GDM1 (cell line): ENCODE measurements at regions not wholly inside any gene's neighbourhood (a gene's known extent, or its start where the extent isn't known, plus 50 kb on each side); places are given as distances from the start of the nearest gene placed in this dataset.

Source experiments
- DNase-seq: peaks from one replicate; lab custom pipeline; 2025; lab: John Stamatoyannopoulos, UW

GRCh38 chr4:180655886-180656285 lies 1587.3 kb upstream of the TENM3 start:
- no peak for DNase-seq

GRCh38 chr4:180657881-180658280 lies 1585.3 kb upstream of the TENM3 start:
- DNase-seq, result no peak

- DNase-seq, result peak; percentile 66
Observed at GRCh38 chr4:180664766-180665368, 1578.3 kb upstream of the TENM3 start.

GRCh38 chr4:180665481-180665880 lies 1577.7 kb upstream of the TENM3 start:
- DNase-seq, result no peak

- peak; percentile 40 for DNase-seq
Observed at GRCh38 chr4:180665994-180666824, 1577.0 kb upstream of the TENM3 start.

- no peak for DNase-seq
Observed at GRCh38 chr4:180668732-180669131, 1574.5 kb upstream of the TENM3 start.

GRCh38 chr4:180669680-180670079 lies 1573.5 kb upstream of the TENM3 start:
- no peak for DNase-seq

GRCh38 chr4:180674619-180675358 lies 1568.4 kb upstream of the TENM3 start:
- DNase-seq, result no peak

- no peak for DNase-seq
Observed at GRCh38 chr4:180675359-180675650, 1567.9 kb upstream of the TENM3 start.

GRCh38 chr4:180680305-180680704 lies 1562.9 kb upstream of the TENM3 start:
- DNase-seq, result no peak

- DNase-seq, result no peak
Observed at GRCh38 chr4:180682776-180683175, 1560.4 kb upstream of the TENM3 start.

GRCh38 chr4:180683186-180683585 lies 1560.0 kb upstream of the TENM3 start:
- no peak for DNase-seq

- DNase-seq, result no peak
Observed at GRCh38 chr4:180688480-180688879, 1554.7 kb upstream of the TENM3 start.

- DNase-seq, result no peak
Observed at GRCh38 chr4:180694875-180695274, 1548.3 kb upstream of the TENM3 start.

- DNase-seq, result no peak
Observed at GRCh38 chr4:180695851-180696250, 1547.4 kb upstream of the TENM3 start.

- DNase-seq, result no peak
Observed at GRCh38 chr4:180696460-180697092, 1546.6 kb upstream of the TENM3 start.

- DNase-seq, result no peak
Observed at GRCh38 chr4:180698550-180699195, 1544.5 kb upstream of the TENM3 start.

- DNase-seq, result no peak
Observed at GRCh38 chr4:180706766-180707165, 1536.4 kb upstream of the TENM3 start.

GRCh38 chr4:180710628-180711337 lies 1532.4 kb upstream of the TENM3 start:
- no peak for DNase-seq

- DNase-seq, result no peak
Observed at GRCh38 chr4:180717451-180718033, 1525.7 kb upstream of the TENM3 start.

GRCh38 chr4:180721356-180721755 lies 1521.8 kb upstream of the TENM3 start:
- DNase-seq, result no peak
